Forelimb muscle (tissue), 1 donor: ENCODE measurements at regions not wholly inside any gene's neighbourhood (a gene's known extent, or its start where the extent isn't known, plus 50 kb on each side); places are given as distances from the start of the nearest gene placed in this dataset.
"Not testable (repeated sequence)": the region's sequence is repeated elsewhere in the genome, so short reads cannot be mapped to it uniquely, and the experiment has no call there.

Experiments used
- DNase-seq: peaks from one replicate; pipeline ENCODE4 v3.0.0-alpha.2; 2013; ENCODE audit warnings: low read depth

GRCh38 chr20:26373066-26373465, 676.4 kb upstream of the ZNF337 start:
- DNase-seq, result not testable (repeated sequence)

GRCh38 chr20:26354511-26354910, 657.9 kb upstream of the ZNF337 start:
- DNase-seq, result no peak

GRCh38 chr20:26347396-26347795, 650.7 kb upstream of the ZNF337 start:
- DNase-seq, result no peak

- not testable (repeated sequence) for DNase-seq
These were observed 643.9 kb upstream of the ZNF337 start for GRCh38 chr20:26340460-26341065.

- no peak for DNase-seq
These were observed 627.5 kb upstream of the ZNF337 start for GRCh38 chr20:26324177-26324576.

- no peak for DNase-seq
These were observed 618.4 kb upstream of the ZNF337 start for GRCh38 chr20:26315054-26315453.

- not testable (repeated sequence) for DNase-seq
These were observed 613.1 kb upstream of the ZNF337 start for GRCh38 chr20:26309720-26310119.

GRCh38 chr20:26308961-26309360, 612.3 kb upstream of the ZNF337 start:
- no peak for DNase-seq

GRCh38 chr20:26295006-26295405, 598.4 kb upstream of the ZNF337 start:
- no peak for DNase-seq

- not testable (repeated sequence) for DNase-seq
These were observed 591.9 kb upstream of the ZNF337 start for GRCh38 chr20:26288379-26289061.

- no peak for DNase-seq
These were observed 582.6 kb upstream of the ZNF337 start for GRCh38 chr20:26279238-26279637.

GRCh38 chr20:26277339-26277738, 580.7 kb upstream of the ZNF337 start:
- DNase-seq, result no peak

GRCh38 chr20:26276554-26277210, 580.0 kb upstream of the ZNF337 start:
- DNase-seq, result no peak

- not testable (repeated sequence) for DNase-seq
These were observed 572.1 kb upstream of the ZNF337 start for GRCh38 chr20:26268762-26269161.

- not testable (repeated sequence) for DNase-seq
These were observed 564.3 kb upstream of the ZNF337 start for GRCh38 chr20:26260925-26261324.

GRCh38 chr20:26252311-26252975, 555.8 kb upstream of the ZNF337 start:
- not testable (repeated sequence) for DNase-seq

- not testable (repeated sequence) for DNase-seq
These were observed 554.7 kb upstream of the ZNF337 start for GRCh38 chr20:26251376-26251775.

GRCh38 chr20:26250249-26251114, 553.8 kb upstream of the ZNF337 start:
- not testable (repeated sequence) for DNase-seq

- no peak for DNase-seq
These were observed 547.1 kb upstream of the ZNF337 start for GRCh38 chr20:26243731-26244130.

GRCh38 chr20:26220609-26221008, 524.0 kb upstream of the ZNF337 start:
- DNase-seq, result not testable (repeated sequence)

GRCh38 chr20:26219546-26219945, 522.9 kb upstream of the ZNF337 start:
- not testable (repeated sequence) for DNase-seq
